HG03571 (cell line): ENCODE measurements at regions not wholly inside any gene's neighbourhood (a gene's known extent, or its start where the extent isn't known, plus 50 kb on each side); places are given as distances from the start of the nearest gene placed in this dataset.

Experiments
- ATAC-seq: cut with Tn5 transposase; IDR thresholded peaks from one replicate; pipeline ENCODE4 v1.9.1; 2021; ENCODE audit not compliant: unreplicated experiment

DNA sequence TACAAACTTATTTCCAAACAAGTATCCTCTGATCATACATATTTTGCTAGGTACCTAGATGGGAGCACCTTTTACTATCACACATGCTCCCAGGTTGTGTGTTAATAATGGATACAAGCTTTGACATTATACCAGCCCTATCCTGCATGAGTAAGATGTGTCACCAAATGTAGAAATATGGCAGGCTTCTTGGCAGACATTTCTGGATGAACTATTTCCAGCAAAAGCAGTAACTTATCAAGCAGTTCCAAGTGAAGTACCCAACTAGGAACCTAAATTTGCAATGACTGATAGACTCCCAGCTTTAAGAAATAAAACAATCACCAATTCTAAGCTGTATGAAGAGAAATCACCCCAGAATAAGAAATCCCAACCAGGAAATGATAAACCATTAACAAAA lies 103.7 kb upstream of the TMEM72 start:
- ATAC-seq, result no peak

DNA sequence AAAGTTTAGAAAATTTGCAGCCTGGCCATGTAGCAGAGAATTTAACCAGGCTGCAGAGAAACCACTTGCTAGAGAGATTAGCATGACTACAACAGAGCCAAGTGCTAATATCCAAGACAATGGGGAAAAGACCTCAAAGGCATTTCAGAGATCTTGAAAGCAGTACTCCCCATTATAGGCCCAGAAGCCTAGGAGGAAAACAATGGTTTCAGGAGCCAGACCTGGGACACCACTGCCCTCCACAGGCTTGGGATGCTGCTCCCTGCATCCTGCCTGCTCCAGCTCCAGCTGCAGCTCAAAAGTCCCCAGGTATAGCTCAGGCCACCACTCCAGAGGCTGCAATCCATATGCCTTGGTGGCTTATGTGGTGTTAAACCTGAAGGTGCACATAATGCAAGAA lies 101.5 kb upstream of the TMEM72 start:
- no peak for ATAC-seq

DNA sequence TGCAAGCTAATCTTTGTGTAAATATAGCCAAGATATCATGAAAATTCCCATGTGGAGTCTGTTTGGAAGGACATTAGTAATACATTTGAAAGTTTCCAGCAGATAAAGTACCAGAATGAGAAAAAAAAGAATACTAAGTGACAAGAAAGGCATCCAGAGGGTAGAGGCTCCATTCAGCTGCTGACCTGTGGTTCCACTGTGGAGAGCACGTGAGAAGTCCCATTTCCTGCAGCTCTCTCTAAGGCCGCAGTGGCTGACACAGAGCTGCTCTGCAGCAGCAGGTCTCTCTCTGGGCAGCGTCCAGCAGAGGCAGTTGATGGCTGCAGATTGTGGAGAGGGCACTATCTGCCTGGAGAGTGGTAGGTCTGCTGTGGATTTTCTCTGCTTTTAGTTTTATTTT lies 100.1 kb upstream of the TMEM72 start:
- ATAC-seq, result no peak

DNA sequence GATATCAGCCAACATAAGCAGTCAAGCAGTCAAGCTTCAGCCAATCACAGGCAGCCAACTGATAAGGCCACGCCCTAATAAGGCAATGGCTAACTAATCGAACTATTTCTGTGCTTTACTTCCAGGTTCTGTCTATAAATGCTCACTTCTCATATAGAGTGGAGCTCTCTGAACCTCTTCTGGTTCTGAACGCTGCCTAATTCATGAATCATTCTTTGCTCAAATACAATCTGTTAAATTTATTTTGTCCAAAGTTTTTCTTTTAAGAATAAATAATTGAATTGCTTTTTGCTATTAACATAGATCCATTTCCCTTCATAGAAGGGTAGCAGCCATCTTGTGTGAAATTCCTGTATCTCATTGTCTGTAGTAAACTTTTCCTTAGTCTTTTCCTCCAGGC lies 97.9 kb upstream of the TMEM72 start:
- no peak for ATAC-seq

DNA sequence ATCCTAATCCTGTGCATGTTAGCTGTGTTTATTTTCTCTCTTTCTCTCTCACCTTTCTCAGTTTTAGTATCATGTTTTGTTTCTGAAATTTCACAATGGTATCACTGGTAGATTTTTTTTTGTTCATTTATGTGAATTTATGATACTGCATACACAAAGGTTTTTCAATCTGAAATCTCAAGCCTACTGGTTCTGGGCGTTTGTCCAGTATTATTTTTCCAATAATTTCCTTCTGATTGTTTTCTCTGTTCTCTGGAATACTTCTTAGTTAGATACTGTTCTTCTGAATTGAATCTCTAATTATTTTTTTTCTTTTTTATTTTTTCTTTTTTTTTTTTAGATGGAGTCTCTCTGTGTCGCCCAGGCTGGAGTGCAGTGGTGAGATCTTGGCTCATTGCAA lies 96.2 kb upstream of the TMEM72 start:
- no peak for ATAC-seq

DNA sequence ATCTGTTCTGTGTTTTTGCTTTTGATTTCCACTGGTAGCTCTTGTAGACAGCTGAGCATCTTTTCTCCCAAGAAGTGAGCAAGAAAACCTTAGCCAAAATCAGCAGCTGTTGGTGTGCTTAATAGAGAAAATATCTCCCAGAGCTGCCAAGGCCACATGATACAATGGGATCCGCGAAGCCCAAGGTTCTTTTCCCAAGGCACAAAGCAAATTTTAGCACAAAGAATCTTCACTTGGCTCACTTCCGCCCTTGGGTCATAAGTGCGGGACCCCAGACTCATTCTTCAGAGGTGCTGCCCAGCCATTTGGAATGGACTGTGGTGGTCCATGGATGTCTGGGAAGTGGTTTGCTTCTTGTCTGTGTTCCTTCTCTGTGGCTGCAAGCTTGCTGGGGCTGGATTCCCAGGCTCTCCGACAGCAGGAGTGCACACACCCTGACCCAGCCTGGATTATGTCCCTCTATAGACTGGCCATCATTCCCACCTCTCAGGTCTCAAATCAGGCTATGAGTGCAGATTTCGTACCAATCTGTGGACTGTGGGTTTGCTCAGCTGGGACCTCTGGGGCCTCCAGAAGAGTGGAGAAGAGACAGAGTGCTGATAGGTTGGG lies 93.0 kb upstream of the TMEM72 start:
- no peak for ATAC-seq

DNA sequence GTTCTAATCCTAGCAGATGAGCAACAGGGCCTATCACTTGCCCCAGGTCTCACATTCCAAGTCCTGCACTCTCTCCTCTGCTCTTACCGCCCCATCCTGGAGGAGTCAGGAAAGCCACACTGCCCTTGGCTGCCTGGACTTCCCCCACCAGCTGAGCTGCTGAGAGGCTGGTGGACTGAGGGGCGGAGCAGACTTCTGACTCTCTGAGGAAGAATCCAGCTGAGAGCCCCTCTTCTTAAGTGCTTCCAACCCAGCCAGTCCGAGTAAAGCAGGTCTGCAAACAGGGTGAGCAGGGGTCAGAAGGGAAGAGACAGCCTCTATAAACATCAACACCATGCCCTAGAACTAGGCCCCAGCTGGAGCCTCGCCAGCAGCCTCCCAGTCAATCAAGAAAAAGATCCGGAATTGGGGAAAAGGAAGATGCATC lies 92.4 kb upstream of the TMEM72 start:
- ATAC-seq, result no peak

DNA sequence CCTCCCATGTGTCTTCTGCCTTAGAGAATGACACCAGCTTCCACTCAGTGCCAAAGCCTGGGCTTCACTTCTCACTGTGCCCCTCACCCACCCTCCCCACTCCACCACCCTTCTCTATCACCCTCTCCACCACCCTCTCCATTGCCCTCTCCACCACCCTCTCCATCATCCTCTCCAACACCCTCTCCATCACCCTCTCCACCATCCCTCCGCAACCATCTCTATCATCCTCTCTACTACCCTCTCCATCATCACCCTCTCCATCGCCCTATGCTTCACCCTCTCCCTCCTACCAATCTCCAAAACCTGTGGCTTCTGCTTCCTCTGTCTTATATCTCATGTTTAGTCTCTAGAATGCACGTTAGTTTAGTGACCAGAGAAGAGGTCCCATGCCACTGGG lies 91.0 kb upstream of the TMEM72 start:
- no peak for ATAC-seq

DNA sequence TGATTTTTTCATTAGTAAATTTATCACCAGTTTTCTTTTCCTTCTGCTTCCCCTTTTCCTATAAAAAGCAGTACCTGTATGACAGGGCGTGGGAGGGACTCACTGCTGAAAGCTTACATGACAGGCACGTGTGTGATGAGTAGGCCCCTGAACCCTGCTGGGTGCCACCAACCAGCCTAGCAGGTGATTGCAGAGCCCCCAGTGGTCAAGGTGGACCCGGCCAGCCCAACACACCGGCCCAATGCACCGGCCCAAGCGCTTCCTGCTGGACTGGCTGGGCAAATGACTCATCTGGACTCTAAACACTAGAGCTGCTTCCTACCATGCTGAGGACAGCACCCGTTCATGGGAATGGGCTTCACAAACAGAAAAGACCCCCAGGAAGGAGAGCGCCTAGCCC lies 89.8 kb upstream of the TMEM72 start:
- ATAC-seq, result no peak

DNA sequence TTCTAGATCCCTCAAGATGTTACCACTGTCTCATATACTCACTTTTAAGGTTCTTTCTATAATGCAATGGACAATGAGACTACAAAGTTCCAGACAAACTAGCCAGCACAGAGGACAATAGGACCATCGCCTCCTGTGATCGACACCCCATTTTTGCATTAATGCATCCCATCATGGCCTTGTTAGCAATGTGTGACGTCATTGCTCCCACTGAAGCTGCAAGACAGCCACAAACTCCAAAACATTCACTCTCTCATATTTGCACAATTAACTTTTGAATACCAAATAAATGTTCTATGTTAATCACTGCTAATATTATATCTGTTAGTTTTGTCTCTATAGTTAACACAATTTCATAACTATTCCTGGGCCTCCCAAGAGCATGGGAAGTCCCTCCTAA lies 88.8 kb upstream of the TMEM72 start:
- no peak for ATAC-seq

DNA sequence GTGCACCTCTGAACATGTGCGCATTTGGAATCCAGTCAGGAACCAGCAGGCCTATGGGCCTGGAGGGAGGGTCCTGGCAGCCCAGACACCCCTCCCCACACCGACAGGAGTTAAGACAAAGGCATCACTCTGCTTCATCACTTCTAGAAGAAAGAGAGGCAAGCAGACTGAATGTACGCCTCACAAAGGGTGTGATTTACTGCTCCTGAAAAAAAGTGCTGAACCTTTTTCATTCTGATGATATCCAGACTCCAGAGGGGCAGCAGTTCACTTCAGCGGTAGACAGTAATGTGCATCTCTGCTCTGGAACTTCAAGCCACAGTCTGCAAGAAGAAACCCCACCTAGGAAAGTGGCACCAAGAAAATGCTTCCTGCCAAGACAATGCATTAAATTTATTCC lies 88.2 kb upstream of the TMEM72 start:
- no peak for ATAC-seq

DNA sequence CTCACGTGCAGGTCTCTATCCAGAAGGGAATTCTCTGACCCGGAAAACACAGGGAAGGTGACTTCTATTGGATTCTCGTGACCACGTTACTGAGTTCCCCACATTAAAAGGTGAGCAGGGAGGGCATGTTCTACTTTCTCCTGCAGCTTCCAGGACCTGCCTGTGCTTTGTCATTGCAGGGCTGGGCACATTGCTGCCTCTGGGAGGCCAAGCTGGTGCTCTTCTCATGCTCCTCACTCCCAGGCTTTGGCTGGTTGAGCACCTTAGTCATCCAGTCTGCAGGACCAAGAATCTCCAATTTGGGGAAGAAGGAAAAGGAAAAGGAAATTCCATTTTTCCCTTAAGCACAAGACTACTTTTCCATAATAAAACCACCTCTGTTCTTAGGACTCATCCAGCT lies 86.5 kb upstream of the TMEM72 start:
- no peak for ATAC-seq

DNA sequence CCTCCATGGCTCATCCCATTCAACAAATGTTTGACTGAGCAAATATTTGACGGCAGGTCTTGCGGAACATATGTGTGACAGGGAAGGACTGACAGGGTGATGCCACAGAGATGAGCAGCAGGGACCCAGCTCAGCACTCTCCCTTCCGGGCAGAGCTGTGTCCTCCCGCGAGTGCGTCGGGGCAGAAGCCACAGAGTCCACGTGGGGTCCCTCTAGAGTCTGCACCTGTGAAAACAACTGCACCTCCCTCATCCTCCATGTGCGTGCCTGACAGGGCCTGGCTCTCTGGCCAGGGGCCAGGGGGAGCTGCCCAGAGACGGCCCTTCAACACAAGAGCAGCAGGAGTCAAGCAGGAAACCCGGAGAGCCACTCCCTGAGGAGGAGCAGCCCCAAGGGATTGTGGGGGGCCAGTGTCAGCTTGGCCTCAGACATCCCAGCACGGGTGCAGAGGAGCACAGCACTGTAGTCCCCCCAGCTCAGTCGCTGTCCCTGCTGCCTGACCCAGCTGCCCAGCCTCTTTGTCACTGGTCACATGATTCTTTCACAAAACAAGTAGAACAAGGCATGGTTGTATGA lies 83.6 kb upstream of the TMEM72 start:
- ATAC-seq, result no peak

DNA sequence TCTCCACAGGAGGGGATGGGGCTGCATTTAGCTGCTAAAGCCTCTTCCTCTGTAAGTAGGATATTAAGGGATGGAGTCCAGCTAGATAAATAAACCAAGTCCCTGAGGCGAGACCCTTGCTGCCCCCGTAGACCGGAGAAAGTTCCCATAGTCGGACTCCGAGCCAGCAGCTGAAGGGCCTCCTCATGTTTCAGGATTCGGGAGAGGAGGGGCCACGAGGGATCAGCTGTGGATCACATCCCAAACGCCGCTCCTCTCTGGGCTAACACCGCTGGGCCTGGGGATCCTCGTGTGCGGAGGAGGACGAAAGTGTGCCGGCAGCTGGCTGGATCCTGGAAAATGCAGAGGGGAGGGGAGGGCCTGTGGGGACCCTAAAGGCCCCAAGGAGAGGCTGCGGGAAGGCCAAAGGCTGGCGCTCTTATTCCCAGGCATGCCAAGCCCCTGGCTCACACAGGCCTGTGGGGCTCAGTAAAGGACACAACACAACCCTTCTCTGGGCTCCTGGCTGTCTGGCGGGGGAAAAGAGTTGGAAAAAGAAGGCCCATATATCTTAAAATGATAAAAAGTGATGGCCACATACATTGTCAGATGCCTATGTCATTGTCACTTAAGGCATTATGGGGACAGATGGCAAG lies 82.5 kb upstream of the TMEM72 start:
- no peak for ATAC-seq

DNA sequence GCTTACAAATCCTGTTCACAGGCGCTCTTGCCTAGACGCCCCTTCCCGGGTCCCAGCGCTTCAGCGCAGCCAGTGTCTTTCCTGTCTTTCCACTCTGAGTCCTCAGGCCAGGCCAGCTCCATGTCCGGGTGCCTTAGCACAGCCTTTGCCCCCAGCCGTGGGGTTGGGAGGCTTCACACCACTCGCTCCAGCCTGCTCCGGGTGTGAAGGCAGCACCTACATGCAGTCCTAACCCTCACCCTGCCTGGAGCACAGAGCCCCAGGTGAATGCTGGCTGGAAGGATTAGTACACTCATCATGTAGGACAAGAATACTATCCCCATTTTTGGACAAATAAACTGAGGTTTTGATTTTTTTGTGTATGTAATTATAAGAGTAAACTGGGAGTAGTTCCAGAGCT lies 81.7 kb upstream of the TMEM72 start:
- ATAC-seq, result no peak

DNA sequence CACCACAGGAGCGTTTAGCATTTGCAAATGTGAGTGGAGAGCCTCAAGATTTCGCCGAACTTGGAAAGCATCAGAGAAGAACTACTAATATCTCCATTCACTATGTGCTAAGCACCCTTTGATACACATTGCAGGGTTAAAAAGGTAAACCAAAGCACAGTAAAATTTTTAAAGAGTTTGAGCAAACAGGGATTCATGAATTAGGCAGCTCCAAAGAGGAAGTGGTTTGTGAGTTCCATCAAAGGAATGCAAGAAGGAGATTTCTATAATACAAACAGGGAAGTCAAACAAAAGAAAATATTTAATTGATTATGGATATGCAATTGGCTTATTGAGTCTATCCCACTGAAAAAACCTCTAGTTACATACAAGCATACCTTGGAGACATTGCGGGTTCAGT lies 81.1 kb upstream of the TMEM72 start:
- no peak for ATAC-seq

DNA sequence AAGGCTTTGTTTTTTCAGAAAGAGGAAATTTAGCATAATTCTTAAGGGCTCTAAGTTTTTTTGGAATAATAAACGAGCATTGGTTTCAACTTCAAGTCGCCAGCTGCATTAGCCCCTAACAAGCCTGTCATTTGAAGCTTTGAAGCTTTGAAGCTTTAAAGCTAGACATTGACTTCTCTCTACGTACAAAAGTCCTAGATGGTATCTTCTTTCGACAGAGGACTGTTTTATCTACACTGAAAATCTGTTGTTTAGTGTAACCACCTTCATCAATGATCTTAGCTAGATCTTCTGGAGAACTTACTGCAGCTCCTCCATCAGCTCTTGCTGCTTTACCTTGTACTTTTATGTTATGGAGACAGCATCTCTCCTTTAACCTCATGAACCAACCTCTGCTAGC lies 79.6 kb upstream of the TMEM72 start:
- no peak for ATAC-seq

DNA sequence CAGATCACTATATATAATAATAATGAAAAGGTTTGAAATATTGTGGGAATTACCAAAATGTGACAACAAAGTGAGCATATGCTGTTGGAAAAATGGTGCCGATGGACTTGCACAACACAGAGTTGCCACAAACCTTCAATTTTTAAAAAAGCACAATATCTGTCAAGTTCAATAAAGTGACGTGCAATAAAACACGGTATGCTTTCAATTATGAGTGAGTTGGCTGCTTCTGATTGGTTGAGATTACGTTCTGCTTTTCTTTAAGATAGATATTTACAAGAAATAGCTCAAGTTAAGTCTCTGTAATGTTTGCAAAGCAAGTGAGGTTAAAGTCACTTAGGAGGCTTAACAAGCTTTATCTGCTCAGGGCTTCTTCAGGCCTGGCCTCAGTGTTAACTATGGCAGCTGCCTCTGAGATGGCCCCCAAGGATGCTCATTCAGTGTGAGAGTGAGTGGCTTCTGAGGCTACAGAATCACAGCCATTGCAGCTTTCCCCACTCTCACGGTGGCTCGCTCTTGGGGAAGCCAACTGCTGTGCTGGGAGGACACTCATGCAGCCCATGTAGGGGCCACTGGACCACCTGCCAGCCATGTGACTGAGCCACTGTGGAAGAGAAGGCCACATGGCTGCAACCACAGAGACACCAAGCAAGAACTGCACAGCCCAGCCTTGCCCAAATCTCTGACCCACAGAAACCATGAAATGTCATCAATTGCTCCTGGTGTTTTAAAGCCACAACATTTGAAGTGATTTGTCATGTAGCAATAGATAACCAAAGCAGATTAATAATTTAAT lies 78.3 kb upstream of the TMEM72 start:
- ATAC-seq, result no peak

DNA sequence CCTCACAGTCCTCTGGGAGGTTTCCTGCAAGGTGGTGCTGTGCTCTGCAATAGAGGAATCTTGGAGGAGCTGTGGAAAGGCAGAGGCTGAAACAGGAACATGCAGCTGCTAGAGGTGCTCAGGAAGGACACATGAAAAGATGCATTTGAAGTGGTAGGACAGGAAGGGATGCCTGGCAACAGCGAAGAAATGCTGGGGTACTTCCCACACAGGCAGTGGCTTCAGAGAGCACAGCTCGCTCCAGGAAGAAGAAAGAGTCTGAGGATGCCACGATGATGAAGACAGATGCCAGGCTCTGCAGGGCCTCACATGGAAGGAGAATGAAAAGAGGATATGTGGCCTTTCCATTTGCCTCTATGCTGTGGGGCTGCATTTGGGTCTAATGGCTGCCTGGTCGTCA lies 77.0 kb upstream of the TMEM72 start:
- ATAC-seq, result no peak

DNA sequence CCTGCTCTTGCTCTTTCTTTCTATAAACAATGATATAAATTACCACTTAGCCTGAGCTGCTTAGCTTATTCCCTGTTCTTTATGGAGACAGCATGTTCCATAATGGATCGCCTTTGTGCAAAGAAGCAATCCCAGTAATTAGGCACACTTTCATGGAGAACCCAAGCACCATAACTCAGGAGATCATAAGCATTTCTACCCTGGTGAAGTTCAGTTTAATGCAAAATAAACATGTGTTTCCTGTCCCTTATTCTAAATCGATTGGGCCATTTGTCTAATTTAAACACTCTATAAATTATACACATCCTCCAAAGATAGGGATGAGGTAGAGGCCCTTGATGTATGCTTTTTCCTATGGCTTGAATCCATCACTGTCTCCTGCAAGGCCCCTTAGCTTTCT lies 75.8 kb upstream of the TMEM72 start:
- no peak for ATAC-seq

DNA sequence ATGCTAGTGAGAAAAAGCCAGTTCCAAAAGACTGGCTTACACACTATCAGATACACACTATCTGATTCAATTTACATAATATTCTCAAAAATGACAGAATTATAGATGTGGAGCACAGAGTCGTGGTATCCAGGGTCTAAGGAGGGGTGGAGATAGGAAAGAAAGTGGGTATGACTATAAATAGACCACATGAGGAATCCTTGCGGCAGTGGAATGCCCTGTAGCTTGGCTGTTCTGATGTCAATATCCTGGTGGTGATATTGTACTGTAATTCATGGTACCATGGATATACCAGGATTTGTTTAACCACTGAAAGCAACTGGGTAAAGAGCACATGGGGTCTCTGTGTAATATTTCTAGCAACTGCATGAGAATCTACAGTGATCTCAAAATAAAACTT lies 67.7 kb upstream of the TMEM72 start:
- no peak for ATAC-seq
